Activated CD8-positive, alpha-beta T cell treated with anti-CD3 and anti-CD28 coated beads for 36 hours (primary cell): ENCODE measurements at regions not wholly inside any gene's neighbourhood (a gene's known extent, or its start where the extent isn't known, plus 50 kb on each side); places are given as distances from the start of the nearest gene placed in this dataset.
"Not testable (repeated sequence)": the region's sequence is repeated elsewhere in the genome, so short reads cannot be mapped to it uniquely, and the experiment has no call there.

ENCODE experiments used
- ATAC-seq: fragments of 200-7000 bp; cut with Tn5 transposase; one replicate; pipeline ENCODE4 v1.10.0; 2021; ENCODE audit warnings: mild to moderate bottlenecking, moderate library complexity
- CTCF ChIA-PET: fragments of 350-600 bp; sonication (Branson Sonifier 250); formaldehyde crosslinking; loops from one replicate; lab custom pipeline; 2021; ENCODE audit warnings: antibody characterized with exemption; lab: Charles Lee
- POLR2A ChIA-PET: fragments of 350-600 bp; sonication (Branson Sonifier 250); formaldehyde crosslinking; loops from one replicate; lab custom pipeline; 2021; ENCODE audit warnings: antibody characterized with exemption; lab: Charles Lee
- DNase-seq: peaks from one replicate; pipeline ENCODE4 v3.0.0-alpha.2; 2020
- H3K27ac Mint-ChIP-seq: one replicate; pipeline ENCODE4 v1.8.0; 2021; ENCODE audit warnings: mild to moderate bottlenecking, mixed read lengths
- H3K27me3 Mint-ChIP-seq: one replicate; pipeline ENCODE4 v1.8.0; 2021; ENCODE audit warnings: mixed read lengths
- H3K36me3 Mint-ChIP-seq: one replicate; pipeline ENCODE4 v1.8.0; 2021; ENCODE audit warnings: low read depth, mixed read lengths
- H3K4me1 Mint-ChIP-seq: one replicate; pipeline ENCODE4 v1.8.0; 2021; ENCODE audit warnings: low read depth, mixed read lengths
- H3K4me3 Mint-ChIP-seq: one replicate; pipeline ENCODE4 v1.8.0; 2021; ENCODE audit warnings: mild to moderate bottlenecking, moderate library complexity, mixed read lengths
- H3K9me3 Mint-ChIP-seq: one replicate; pipeline ENCODE4 v1.8.0; 2021; ENCODE audit warnings: mixed read lengths
- CTCF ChIP-seq: fragments of 200-600 bp; IDR thresholded peaks from one replicate; pipeline ENCODE4 v1.8.0; 2022; ENCODE audit warnings: antibody characterized with exemption, mild to moderate bottlenecking
- intact Hi-C: fragments of 100-400 bp; cut with micrococcal nuclease; formaldehyde crosslinking; loops from one replicate; pipeline ENCODE4 v1.10.0; 2022

DNA sequence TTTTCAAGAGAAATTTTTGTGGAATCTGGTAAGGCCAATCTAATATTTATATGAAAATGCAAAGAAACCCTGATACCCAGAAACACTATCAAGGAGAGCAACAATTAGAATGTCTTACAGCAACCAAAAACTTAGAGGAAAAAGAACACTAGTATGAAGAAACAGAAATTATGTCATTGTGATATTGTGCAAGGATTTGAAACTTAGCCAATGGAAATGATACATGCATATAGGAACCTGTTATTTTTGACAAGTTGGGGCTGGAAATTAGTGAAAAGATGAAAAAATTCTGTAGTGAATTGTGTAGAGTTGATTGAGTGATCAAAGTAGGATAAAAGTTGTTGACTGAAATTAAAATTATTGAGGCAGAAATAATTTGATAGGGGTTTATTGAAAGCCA is 792.6 kb upstream of the SLITRK6 start:
- H3K27me3 Mint-ChIP-seq = no peaks in the 10 kb centered on the region
- no peaks in the 10 kb centered on the region for H3K4me1 Mint-ChIP-seq
- TF ChIP-seq CTCF = no peak
- intact Hi-C loops = no loop called here
- POLR2A ChIA-PET = no interaction called here
- H3K4me3 Mint-ChIP-seq = no peak overlapping the region
- no peak overlapping the region for H3K27ac Mint-ChIP-seq
- CTCF ChIA-PET = no interaction called here
- no peaks in the 10 kb centered on the region for H3K36me3 Mint-ChIP-seq
- DNase-seq (no peak), ATAC-seq (no peak)
- H3K9me3 Mint-ChIP-seq = peaks cover 14% of the 10 kb centered on the region

DNA sequence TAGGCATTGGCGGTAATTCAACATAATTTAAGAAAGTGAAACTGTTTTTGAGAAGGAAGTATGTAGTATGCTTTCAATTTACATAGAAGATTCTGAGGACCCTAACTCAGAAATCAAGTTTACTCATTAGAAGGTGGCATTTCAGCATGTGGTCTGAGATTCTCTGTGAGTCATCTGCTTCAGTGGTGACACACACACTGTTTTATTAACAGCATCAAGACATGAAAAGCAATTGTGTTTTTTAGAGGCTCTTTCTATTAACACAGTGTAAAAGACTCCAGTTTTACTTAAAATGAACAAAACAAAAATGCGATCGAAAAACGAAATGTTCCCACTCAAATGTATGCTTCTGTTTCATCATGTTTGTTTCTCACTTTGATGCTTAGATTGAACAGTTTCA is 802.1 kb upstream of the SLITRK6 start:
- Mint-ChIP-seq H3K4me3 (no peak overlapping the region), H3K9me3 (peaks cover 4% of the 10 kb centered on the region), H3K4me1 (no peaks in the 10 kb centered on the region), H3K36me3 (no peaks in the 10 kb centered on the region), H3K27me3 (no peaks in the 10 kb centered on the region), H3K27ac (no peak overlapping the region)
- ChIA-PET POLR2A (no interaction called here), CTCF (no interaction called here)
- no peak for TF ChIP-seq CTCF
- intact Hi-C loops = no loop called here
- DNase-seq (no peak), ATAC-seq (no peak)

DNA sequence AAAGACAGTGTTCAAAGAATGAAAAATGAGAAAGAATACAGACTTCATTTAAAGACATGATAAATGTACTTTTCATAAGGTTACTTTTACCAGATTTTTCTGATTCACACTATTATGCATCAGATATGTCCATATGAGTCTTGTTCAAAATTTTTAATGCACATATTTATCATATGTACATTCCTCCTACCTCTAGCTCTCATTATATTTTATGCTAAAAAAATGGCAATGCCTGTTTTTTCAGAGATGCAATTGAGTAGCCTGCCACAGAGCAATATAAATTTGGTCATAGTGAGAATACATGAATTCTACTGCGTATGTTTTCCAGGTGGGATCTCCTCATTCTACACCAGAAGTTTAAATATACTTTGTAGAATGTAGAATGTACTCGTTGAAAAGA is 807.0 kb upstream of the SLITRK6 start:
- ChIA-PET POLR2A (no interaction called here), CTCF (no interaction called here)
- Mint-ChIP-seq H3K9me3 (peaks cover 17% of the 10 kb centered on the region), H3K4me1 (no peaks in the 10 kb centered on the region), H3K27ac (no peak overlapping the region), H3K36me3 (no peaks in the 10 kb centered on the region), H3K27me3 (no peaks in the 10 kb centered on the region), H3K4me3 (no peak overlapping the region)
- no peak for ATAC-seq
- no peak for DNase-seq
- TF ChIP-seq CTCF = no peak
- intact Hi-C loops = no loop called here

GRCh38 chr13:86608701-86609100 is 809.5 kb upstream of the SLITRK6 start:
- H3K9me3 Mint-ChIP-seq = peaks cover 25% of the 10 kb centered on the region
- H3K27ac Mint-ChIP-seq = no peak overlapping the region
- CTCF ChIA-PET = no interaction called here
- POLR2A ChIA-PET = no interaction called here
- no peaks in the 10 kb centered on the region for H3K4me1 Mint-ChIP-seq
- no peaks in the 10 kb centered on the region for H3K27me3 Mint-ChIP-seq
- DNase-seq (no peak), ATAC-seq (no peak)
- no peaks in the 10 kb centered on the region for H3K36me3 Mint-ChIP-seq
- intact Hi-C loops = no loop called here
- no peak overlapping the region for H3K4me3 Mint-ChIP-seq
- TF ChIP-seq CTCF = no peak

- CTCF ChIA-PET = no interaction called here
- DNase-seq (no peak), ATAC-seq (no peak)
- H3K27ac Mint-ChIP-seq = no peak overlapping the region
- H3K27me3 Mint-ChIP-seq = no peaks in the 10 kb centered on the region
- no peak for TF ChIP-seq CTCF
- intact Hi-C loops = no loop called here
- no peak overlapping the region for H3K4me3 Mint-ChIP-seq
- POLR2A ChIA-PET = no interaction called here
- H3K36me3 Mint-ChIP-seq = no peaks in the 10 kb centered on the region
- no peaks in the 10 kb centered on the region for H3K4me1 Mint-ChIP-seq
- H3K9me3 Mint-ChIP-seq = peaks cover 6% of the 10 kb centered on the region
Measured at GRCh38 chr13:86633346-86633745, 834.1 kb upstream of the SLITRK6 start.

- H3K4me3 Mint-ChIP-seq, ATAC-seq, H3K4me1 Mint-ChIP-seq, POLR2A ChIA-PET, DNase-seq, H3K36me3 Mint-ChIP-seq, H3K27me3 Mint-ChIP-seq, intact Hi-C loops, CTCF ChIA-PET, H3K9me3 Mint-ChIP-seq, H3K27ac Mint-ChIP-seq: not testable (repeated sequence)
Measured at GRCh38 chr13:86651171-86651570, 852.0 kb upstream of the SLITRK6 start.
